Heart left ventricle (tissue), 16 donors: ENCODE measurements at regions not wholly inside any gene's neighbourhood (a gene's known extent, or its start where the extent isn't known, plus 50 kb on each side); places are given as distances from the start of the nearest gene placed in this dataset.

ENCODE experiments used
- ATAC-seq, 4 donors: fragments of 200-7000 bp; cut with Tn5 transposase; one replicate each; pipeline ENCODE4 v1.9.1; 2020 to 2022; ENCODE audit warnings: moderate library complexity in 4 of 4, mild to moderate bottlenecking in 3 of 4, moderate number of reproducible peaks in 1 of 4
- DNase-seq, 5 donors: peaks; one replicate each; pipeline ENCODE4 v3.0.0-alpha.2; 2020
- H3K27ac ChIP-seq, 12 donors: fragments of 200-600 bp; sonication (generic) in 4 of 12; one replicate each; pipeline versions ENCODE4 v1.5.0 to v1.8.0; 2016 to 2022; ENCODE audit warnings: mild to moderate bottlenecking in 2 of 12
- H3K27me3 ChIP-seq, 9 donors: fragments of 200-600 bp; sonication (generic) in 2 of 9; one replicate each; pipeline versions ENCODE4 v1.5.1 to v1.8.0; 2016 to 2022; ENCODE audit warnings: mild to moderate bottlenecking in 3 of 9
- H3K36me3 ChIP-seq, 9 donors: fragments of 200-600 bp; sonication (generic) in 2 of 9; one replicate each; pipeline versions ENCODE4 v1.5.0 to v1.8.0; 2018 to 2022; ENCODE audit warnings: mild to moderate bottlenecking in 2 of 9
- H3K4me1 ChIP-seq, 12 donors: fragments of 200-600 bp; sonication (generic) in 4 of 12; one replicate each; pipeline versions ENCODE4 v1.5.0 to v1.8.0; 2016 to 2022; ENCODE audit warnings: mild to moderate bottlenecking in 3 of 12
- H3K4me3 ChIP-seq, 12 donors: fragments of 200-600 bp; sonication (generic) in 4 of 12; one replicate each; pipeline versions ENCODE4 v1.5.0 to v1.8.0; 2017 to 2022; ENCODE audit warnings: mild to moderate bottlenecking in 9 of 12, moderate library complexity in 4 of 12
- H3K9me3 ChIP-seq, 12 donors: fragments of 200-600 bp; sonication (generic) in 4 of 12; one replicate each; pipeline versions ENCODE4 v1.5.0 to v1.8.0; 2016 to 2022; ENCODE audit warnings: mild to moderate bottlenecking in 1 of 12
- POLR2A ChIP-seq, 2 donors: fragments of 450-650 bp; IDR thresholded peaks; one replicate each; pipeline ENCODE4 v1.6.1; 2017; ENCODE audit warnings: antibody characterized with exemption in 2 of 2, mild to moderate bottlenecking in 2 of 2, moderate library complexity in 2 of 2
- WGBS, 4 donors: extraction: QIAGEN DNeasy Blood & Tissue Kit in 2 of 4; methylation state at CpG; one replicate each; pipeline versions ENCODE4 v1.1.5 to v1.1.7; 2013 to 2018; 5-methylcytosine and 5-hydroxymethylcytosine counted together
- intact Hi-C, 10 donors: fragments of 100-400 bp; cut with DNase I; formaldehyde crosslinking; loops; one replicate each; pipeline versions ENCODE4 v1.11.1 to v1.14.2; 2022
- TF ChIP-seq, protein P1 (sequence below), 12 donors: fragments of 200-600 bp; sonication (generic) in 4 of 12; IDR thresholded peaks; one replicate each; pipeline versions ENCODE4 v1.5.0 to v1.8.0; 2018 to 2022; ENCODE audit warnings: antibody characterized with exemption in 12 of 12, mild to moderate bottlenecking in 5 of 12
- donor health status: ischemic (EF 13 %, LVEDD 7.1; RV severe dilation, severe dysfunction).
- donor health status: healthy with polysubstance abuse.
- donor health status: DM: no; HTN: yes; CAD: no.
- donor health status: DM: no; HTN: no; CAD: no.
- donor health status: ischemic (EF 25% LVEDD 6.9; RV normal size, moderate dysfunction).
- donor health status: ischemic (EF 25% LVEDD 5.7; RV mildly dilated, moderate dysfunction).
- donor health status: healthy.
- donor health status: DM: yes; HTN: yes; CAD: no.
- donor health status: ischemic (EF 35%, LVEDD 5.7; RV mildly dilated, moderate dysfunction).
- donor health status: nonischemic (EF 11% LVEDD 7.7; RV severe dilation, severe dysfunction).
- donor health status: DM: yes; HTN: yes; CAD: no.
- donor health status: PGD.
- donor health status: ischemic (EF 29% LVEDD 5.4; RV normal size, mild dysfunction).
- donor health status: nonischemic (EF 23%, LVEDD 6.1; RV moderate dilation, normal function).

- WGBS, 4 donors, result 88 to 93% (median 89%) methylated on average over 5 of the region's 5 CpGs
- no peaks in the 10 kb centered on the region for H3K4me1 ChIP-seq
- no peak for TF ChIP-seq POLR2A (IDR thresholded peaks at IDR 0.05)
- TF ChIP-seq, protein P1, sequence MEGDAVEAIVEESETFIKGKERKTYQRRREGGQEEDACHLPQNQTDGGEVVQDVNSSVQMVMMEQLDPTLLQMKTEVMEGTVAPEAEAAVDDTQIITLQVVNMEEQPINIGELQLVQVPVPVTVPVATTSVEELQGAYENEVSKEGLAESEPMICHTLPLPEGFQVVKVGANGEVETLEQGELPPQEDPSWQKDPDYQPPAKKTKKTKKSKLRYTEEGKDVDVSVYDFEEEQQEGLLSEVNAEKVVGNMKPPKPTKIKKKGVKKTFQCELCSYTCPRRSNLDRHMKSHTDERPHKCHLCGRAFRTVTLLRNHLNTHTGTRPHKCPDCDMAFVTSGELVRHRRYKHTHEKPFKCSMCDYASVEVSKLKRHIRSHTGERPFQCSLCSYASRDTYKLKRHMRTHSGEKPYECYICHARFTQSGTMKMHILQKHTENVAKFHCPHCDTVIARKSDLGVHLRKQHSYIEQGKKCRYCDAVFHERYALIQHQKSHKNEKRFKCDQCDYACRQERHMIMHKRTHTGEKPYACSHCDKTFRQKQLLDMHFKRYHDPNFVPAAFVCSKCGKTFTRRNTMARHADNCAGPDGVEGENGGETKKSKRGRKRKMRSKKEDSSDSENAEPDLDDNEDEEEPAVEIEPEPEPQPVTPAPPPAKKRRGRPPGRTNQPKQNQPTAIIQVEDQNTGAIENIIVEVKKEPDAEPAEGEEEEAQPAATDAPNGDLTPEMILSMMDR (IDR thresholded peaks at IDR 0.05), result no peak
- no peak overlapping the region for H3K4me3 ChIP-seq
- no peaks in the 10 kb centered on the region for H3K36me3 ChIP-seq
- no peak for DNase-seq
- no peaks in the 10 kb centered on the region for H3K27me3 ChIP-seq
- no peaks in the 10 kb centered on the region for H3K9me3 ChIP-seq
- no peak for ATAC-seq
- H3K27ac ChIP-seq, result no peak overlapping the region
- intact Hi-C loops, result no loop called here
Measured at GRCh38 chr18:7390731-7391492, 160.0 kb downstream of the LRRC30 start.

- no peaks in the 10 kb centered on the region for H3K9me3 ChIP-seq
- no peaks in the 10 kb centered on the region for H3K4me1 ChIP-seq
- 75 to 81% (median 76%) methylated on average over 9 of the region's 9 CpGs for WGBS, 4 donors
- no peaks in the 10 kb centered on the region for H3K36me3 ChIP-seq
- H3K27ac ChIP-seq, result no peak overlapping the region
- intact Hi-C loops, result no loop called here
- no peak for ATAC-seq
- TF ChIP-seq, protein P1 (IDR thresholded peaks at IDR 0.05), result no peak
- no peak for TF ChIP-seq POLR2A (IDR thresholded peaks at IDR 0.05)
- DNase-seq, result no peak
- no peak overlapping the region for H3K4me3 ChIP-seq
- no peaks in the 10 kb centered on the region for H3K27me3 ChIP-seq
Measured at GRCh38 chr18:7393080-7393479, 162.2 kb downstream of the LRRC30 start.

DNA sequence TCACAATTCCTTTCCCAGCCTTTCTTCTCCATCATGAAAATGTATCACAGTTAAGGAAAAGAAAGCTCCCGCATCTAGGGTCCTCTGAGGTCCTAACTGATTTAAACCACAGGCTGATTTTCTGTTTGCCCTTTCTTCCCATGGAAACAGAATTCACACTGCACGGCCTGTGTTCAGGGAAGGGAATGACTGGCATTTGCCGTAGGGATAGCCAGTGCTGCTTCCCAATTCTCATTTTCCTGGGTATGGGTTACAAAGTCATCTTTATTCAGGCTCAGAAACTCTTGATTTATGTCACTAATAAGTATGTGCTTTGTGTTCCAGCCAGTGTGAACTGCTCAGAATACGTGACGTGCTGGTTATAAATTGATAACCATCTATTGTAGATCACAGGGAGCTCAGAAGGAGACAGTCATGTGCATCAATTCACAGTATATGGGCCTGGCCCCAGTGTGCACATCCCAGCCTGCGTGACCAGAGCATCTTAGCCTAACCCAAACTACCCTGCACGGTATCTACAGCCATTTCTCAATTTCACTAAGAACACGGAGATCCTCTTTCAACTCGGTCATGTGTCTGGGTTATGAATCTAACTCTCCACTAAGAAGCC lies 163.3 kb downstream of the LRRC30 start:
- intact Hi-C loops, result no loop called here
- H3K36me3 ChIP-seq, result no peaks in the 10 kb centered on the region
- H3K9me3 ChIP-seq, result no peaks in the 10 kb centered on the region
- no peak overlapping the region for H3K4me3 ChIP-seq
- no peaks in the 10 kb centered on the region for H3K4me1 ChIP-seq
- ATAC-seq, result no peak
- DNase-seq, result no peak
- H3K27ac ChIP-seq, result no peak overlapping the region
- no peak for TF ChIP-seq POLR2A (IDR thresholded peaks at IDR 0.05)
- TF ChIP-seq, protein P1 (IDR thresholded peaks at IDR 0.05), result no peak
- 85 to 93% (median 91%) methylated on average over 9 of the region's 9 CpGs for WGBS, 4 donors
- H3K27me3 ChIP-seq, result no peaks in the 10 kb centered on the region

DNA sequence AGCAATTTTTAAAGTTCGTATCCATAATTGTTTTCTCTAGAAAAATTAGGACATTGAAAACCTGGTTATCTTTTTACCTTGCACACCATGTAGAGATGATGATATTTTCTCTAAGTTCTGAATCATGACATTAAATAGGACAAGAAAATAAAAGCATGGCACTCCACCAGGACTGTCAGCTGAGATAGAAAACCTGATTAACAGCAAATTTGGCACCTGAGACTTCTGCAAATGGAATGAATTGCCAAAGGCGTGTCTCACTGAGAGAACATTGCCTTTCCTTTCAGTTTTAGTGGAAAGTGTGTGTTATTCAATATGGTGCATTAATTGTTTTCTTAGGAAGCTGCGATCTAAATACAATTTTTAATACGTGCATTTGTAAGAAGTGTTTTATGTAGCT lies 164.7 kb downstream of the LRRC30 start:
- H3K4me3 ChIP-seq, result no peak overlapping the region
- no peaks in the 10 kb centered on the region for H3K4me1 ChIP-seq
- no peak overlapping the region for H3K27ac ChIP-seq
- no peaks in the 10 kb centered on the region for H3K27me3 ChIP-seq
- no peak for ATAC-seq
- TF ChIP-seq, protein P1 (IDR thresholded peaks at IDR 0.05), result no peak
- no peak for TF ChIP-seq POLR2A (IDR thresholded peaks at IDR 0.05)
- H3K9me3 ChIP-seq, result no peaks in the 10 kb centered on the region
- WGBS, 4 donors, result 55 to 65% (median 57%) methylated on average over 4 of the region's 4 CpGs
- intact Hi-C loops, result no loop called here
- no peak for DNase-seq
- H3K36me3 ChIP-seq, result no peaks in the 10 kb centered on the region
